Stomach (tissue), 4 donors: ENCODE measurements at regions not wholly inside any gene's neighbourhood (a gene's known extent, or its start where the extent isn't known, plus 50 kb on each side); places are given as distances from the start of the nearest gene placed in this dataset.

Source experiments
- POLR2A ChIP-seq, 4 donors: fragments of 450-650 bp; IDR thresholded peaks; one replicate each; pipeline ENCODE4 v1.6.1; 2016; ENCODE audit warnings: antibody characterized with exemption in 4 of 4, control low read depth in 2 of 4, mild to moderate bottlenecking in 1 of 4, moderate library complexity in 1 of 4
- POLR2AphosphoS5 ChIP-seq, 3 donors: sonication (generic); formaldehyde crosslinking; IDR thresholded peaks; one replicate each; pipeline ENCODE4 v1.6.1; 2016; ENCODE audit warnings: antibody characterized with exemption in 3 of 3
- TF ChIP-seq, protein P1 (sequence below), 7 experiments: fragments of 450-650 bp in 4 of 7; fragments of 200-600 bp in 3 of 7; sonication (generic) in 3 of 7; IDR thresholded peaks; one replicate each; pipeline ENCODE4 v1.5.1; 2016 to 2019; ENCODE audit warnings: antibody characterized with exemption in 7 of 7, control low read depth in 2 of 7, mild to moderate bottlenecking in 1 of 7

- TF ChIP-seq, protein P1, sequence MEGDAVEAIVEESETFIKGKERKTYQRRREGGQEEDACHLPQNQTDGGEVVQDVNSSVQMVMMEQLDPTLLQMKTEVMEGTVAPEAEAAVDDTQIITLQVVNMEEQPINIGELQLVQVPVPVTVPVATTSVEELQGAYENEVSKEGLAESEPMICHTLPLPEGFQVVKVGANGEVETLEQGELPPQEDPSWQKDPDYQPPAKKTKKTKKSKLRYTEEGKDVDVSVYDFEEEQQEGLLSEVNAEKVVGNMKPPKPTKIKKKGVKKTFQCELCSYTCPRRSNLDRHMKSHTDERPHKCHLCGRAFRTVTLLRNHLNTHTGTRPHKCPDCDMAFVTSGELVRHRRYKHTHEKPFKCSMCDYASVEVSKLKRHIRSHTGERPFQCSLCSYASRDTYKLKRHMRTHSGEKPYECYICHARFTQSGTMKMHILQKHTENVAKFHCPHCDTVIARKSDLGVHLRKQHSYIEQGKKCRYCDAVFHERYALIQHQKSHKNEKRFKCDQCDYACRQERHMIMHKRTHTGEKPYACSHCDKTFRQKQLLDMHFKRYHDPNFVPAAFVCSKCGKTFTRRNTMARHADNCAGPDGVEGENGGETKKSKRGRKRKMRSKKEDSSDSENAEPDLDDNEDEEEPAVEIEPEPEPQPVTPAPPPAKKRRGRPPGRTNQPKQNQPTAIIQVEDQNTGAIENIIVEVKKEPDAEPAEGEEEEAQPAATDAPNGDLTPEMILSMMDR (IDR thresholded peaks at IDR 0.05): no peak
- TF ChIP-seq POLR2A (IDR thresholded peaks at IDR 0.05): no peak
- no peak for TF ChIP-seq POLR2AphosphoS5 (IDR thresholded peaks at IDR 0.05)
These were observed 82.2 kb upstream of the CNTLN start for GRCh38 chr9:17052626-17053025.
